Lung microvascular endothelial cell (primary cell): ENCODE measurements at regions not wholly inside any gene's neighbourhood (a gene's known extent, or its start where the extent isn't known, plus 50 kb on each side); places are given as distances from the start of the nearest gene placed in this dataset.
"Not testable (repeated sequence)": the region's sequence is repeated elsewhere in the genome, so short reads cannot be mapped to it uniquely, and the experiment has no call there.

Experiments used
- DNase-seq, 2 donors: peaks; one replicate each; pipeline versions ENCODE4 v3.0.0 to v3.0.0-alpha.2; 2010; ENCODE audit warnings: low read depth in 2 of 2

GRCh38 chr5:24245821-24246220 lies 399.0 kb downstream of the CDH10 start:
- no peak for DNase-seq

DNA sequence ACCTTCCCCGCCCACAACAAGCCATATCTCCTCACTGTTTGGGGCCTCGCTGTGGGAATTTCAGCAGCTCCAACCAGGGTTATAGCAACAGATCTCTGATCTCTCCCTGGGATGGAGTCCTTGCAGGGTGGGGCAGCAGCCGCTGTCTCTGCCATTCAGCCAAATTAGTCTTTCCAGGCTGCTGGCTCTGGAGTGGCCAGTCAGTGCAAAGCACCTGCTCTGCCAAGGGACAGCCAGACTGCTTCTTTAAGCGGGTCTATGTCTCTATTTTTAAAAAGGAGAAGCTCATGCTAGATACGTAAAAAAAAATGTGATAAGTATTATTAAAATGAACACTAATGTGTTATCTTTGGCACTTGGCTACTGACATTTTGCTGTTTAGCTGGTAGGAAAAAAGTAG lies 380.2 kb downstream of the CDH10 start:
- no peak for DNase-seq

- no peak for DNase-seq
Observed at GRCh38 chr5:24265306-24265705, 379.5 kb downstream of the CDH10 start.

DNA sequence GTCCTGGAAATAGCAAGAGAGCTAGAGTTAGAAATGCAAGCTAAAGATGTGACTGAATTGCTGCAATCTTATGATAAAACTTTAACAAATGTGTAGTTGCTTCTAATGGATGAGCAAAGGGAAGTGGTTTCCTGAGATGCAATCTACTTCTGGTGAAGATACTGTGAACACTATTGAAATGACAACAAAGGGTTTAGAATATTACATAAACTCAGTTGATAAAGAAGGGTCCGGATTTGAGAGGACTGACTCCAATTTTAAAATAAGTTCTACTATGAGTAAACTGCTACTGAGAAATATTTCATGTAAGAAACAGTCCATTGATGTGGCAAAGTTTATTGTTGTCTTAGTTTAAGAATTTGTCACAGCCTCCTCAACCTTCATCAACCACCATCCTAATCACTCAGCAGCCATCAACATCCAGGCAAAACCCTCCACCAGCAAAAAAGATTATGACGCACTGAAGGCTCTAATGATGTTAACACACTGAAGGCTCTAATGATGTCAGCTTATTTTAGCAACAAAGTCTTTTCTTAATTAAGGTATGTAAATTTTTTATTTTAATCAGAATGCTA lies 376.2 kb downstream of the CDH10 start:
- DNase-seq: no peak

GRCh38 chr5:24271702-24272118 lies 373.1 kb downstream of the CDH10 start:
- DNase-seq: not testable (repeated sequence)

DNA sequence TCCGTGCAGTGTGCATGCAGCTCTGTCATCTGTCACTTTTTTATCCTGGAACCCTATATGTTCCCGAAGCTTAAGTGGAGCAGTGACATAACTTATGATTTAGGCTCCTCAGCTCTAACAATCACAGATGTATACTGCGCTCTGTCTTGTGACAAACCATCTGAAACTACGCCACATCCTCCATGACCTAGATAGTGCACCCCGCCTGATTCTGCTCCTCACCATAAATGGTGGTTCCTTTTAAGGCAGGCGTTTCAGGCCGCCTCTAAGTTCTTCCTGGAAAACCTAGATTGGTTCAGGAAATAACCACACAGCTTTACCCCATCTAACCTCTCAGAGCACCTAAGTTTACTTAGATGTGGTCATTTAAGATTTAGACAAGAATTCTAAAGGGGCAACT lies 372.0 kb downstream of the CDH10 start:
- no peak for DNase-seq

DNA sequence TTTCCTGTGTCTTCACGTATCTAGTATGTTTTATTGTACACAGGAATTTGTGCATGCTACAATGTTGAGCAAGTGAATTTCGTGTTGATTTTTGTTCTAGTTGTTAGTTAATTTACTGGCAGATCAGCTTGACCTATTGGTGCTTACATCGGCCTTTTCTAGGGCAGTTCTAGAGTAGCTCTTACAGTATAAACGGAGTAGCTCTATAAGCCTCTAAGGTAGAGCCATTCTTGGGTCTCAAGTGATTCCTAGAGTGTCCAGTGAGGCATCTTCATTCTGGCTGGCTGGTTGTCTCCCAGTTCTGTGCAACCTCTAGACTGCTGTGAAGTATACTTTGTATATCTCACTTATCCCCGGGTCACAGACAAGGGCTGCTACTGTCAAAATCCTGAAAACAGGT lies 364.6 kb downstream of the CDH10 start:
- no peak for DNase-seq

- DNase-seq: no peak
Observed at GRCh38 chr5:24281818-24282217, 363.0 kb downstream of the CDH10 start.

DNA sequence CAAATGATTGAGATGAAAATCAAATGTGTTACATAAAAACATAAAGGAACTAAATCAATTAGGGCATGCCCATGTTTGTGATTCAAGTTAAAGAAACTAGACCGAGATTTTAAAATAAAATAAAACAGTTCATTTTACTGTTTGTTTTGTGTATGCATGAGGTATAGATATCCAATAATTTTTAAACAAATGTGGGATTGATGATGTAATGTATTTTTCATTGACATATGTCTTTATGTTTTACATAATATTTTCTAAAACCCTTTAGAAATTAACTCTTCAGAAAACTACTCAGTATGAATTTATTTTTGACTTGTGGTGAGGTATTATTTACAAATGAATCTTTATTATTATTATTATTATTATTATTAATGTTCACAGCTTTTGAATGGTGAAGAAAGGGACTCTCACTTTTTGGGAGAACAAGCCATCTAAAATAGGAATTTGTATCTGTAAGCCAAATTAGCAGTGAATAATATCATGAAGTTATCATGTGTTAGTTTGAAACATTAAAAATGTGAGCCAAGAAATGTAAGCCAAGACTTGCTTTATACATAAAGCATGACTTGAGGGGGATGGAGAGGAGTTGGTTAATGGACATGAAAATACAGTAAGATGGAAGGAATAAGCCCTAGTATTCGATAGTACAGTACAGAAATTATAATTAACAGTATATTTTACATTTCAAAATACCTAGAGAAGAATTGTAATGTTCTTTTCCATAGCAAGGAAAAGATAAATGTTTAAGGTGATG lies 355.0 kb downstream of the CDH10 start:
- no peak for DNase-seq

DNA sequence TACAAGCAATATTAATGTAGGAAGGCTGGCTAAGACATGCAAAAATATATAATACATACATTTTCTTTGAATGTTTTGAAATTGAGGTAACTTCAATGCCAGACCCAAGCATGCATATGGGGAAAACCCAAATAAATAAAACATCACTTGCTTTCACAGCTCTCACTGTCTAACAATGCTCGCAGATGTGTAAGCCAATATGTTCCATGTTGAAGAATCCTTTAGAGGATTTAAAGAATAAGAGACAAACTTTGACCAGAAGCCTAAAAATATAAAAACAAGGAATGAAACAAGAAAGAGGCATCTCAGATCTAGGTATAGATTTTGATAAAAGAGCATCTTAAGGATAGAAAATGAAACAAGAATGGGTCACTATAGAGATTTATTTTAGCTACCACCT lies 354.2 kb downstream of the CDH10 start:
- no peak for DNase-seq

- no peak for DNase-seq
Observed at GRCh38 chr5:24291916-24292315, 352.9 kb downstream of the CDH10 start.

DNA sequence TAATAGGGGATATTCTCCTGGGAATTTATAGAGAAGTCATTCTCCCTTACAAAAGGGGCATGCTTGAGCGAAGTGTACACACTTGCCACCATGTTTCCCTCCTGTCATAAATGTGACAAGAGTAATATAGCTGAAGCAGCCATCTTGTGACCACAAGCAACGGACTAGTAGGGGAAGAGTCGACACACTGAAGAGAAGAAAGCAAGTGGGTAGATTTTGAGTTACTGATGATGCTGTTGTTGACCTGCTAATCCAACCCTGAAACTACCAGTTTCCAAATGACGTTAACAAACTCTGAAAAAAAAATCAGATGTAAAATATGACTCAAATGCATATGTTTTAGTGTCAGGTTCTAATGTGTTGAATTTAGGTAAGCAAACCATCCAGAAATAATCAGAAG lies 350.4 kb downstream of the CDH10 start:
- DNase-seq: no peak

- DNase-seq: no peak
Observed at GRCh38 chr5:24314106-24314505, 330.7 kb downstream of the CDH10 start.

DNA sequence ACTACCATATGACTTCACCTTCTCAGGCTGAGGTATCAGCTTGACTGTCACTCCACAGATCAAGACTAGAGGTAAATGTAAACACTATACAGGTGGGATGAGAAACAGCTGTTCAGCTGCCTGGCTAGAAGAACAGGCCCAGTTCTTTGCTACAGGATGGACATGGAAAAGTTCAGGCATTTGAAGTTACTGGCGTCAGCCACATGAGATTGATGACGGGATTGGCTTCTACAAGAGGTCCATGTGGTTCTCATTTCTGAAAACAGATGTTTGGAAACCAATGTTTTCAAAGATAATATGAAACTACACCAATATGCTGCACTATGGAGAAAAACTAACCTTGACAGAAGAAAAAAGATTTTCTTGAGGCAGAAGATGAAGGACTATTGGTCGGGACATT lies 324.1 kb downstream of the CDH10 start:
- no peak for DNase-seq

DNA sequence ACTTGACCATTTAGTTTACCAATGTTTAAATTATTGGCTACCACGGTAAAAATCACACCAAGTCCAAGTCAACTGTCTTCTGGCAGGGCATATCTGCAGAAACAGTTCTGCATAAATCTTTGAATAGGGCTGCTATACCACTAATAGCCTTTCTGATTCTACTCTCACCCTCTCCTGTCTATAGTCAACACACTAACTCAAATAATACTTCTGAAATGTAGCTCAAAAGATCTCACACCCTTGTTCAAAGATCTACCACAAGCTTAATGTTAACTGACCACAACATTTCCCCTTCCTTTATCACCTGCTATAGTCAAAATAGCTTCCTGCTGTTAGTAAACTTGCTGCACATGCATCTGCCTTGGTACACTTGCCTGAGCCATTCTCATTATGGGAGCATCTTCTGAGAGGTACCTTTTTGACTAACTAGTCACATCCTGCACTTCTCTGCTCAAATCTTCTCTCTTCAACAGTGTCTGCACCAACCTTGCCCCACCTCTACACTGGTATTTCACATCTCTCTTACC lies 319.4 kb downstream of the CDH10 start:
- no peak for DNase-seq

- DNase-seq: no peak
Observed at GRCh38 chr5:24331531-24331930, 313.2 kb downstream of the CDH10 start.

DNA sequence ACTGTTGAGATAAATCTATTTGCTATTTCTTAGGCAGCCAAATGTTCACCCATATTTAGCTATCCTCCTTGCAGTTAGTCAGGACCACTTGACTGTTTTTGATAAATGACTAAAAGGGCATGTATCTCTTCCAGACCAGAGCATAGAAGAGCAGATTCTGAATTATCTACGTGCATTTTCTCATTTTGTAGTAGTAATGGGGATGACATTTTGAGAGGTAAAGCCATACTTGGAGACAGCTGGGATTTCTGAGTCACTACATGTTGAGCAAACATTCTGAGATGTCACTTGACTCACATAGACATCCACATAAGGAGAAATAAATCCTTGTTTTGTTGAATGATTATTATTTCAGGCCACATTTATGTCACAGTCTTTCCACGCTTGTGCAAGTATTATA lies 297.6 kb downstream of the CDH10 start:
- no peak for DNase-seq

DNA sequence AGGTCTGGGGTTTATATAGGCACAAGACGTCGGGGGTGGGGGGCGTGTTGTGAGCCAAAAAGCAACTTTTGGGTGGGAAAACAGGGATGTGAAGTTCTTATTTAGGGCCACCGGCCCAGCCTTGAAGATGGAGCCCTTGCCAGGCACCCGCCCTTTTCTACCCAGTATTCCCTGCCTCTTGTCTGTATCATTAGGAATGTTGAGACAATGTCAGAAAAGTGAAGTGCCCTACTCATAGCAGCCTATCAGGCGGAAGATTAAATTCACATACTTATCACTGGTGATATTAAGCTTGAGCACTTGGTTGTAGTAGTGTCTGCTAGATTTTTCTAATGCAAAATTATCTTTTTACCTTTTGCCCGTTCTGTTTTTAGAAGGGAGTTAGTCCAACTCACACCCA lies 293.5 kb downstream of the CDH10 start:
- DNase-seq: no peak

GRCh38 chr5:24353016-24353415 lies 291.8 kb downstream of the CDH10 start:
- no peak for DNase-seq

DNA sequence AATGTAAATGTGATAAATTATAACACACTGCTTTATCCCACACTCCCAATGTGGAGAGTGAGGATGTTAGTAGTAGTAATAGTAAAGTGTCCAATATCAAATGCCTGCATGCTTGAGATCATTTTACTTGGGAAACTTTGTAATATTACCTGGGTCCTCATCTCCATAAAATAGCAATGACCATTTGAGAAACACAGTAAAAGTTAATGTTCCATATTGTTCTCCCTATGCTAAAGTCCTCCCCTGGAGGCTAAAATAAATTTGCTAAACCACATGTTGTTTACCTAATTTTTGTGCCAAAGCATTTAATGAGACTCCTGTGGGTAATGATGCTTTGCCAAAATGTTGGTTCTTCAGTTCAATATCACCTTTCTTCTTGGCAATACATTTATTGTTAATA lies 291.2 kb downstream of the CDH10 start:
- no peak for DNase-seq

DNA sequence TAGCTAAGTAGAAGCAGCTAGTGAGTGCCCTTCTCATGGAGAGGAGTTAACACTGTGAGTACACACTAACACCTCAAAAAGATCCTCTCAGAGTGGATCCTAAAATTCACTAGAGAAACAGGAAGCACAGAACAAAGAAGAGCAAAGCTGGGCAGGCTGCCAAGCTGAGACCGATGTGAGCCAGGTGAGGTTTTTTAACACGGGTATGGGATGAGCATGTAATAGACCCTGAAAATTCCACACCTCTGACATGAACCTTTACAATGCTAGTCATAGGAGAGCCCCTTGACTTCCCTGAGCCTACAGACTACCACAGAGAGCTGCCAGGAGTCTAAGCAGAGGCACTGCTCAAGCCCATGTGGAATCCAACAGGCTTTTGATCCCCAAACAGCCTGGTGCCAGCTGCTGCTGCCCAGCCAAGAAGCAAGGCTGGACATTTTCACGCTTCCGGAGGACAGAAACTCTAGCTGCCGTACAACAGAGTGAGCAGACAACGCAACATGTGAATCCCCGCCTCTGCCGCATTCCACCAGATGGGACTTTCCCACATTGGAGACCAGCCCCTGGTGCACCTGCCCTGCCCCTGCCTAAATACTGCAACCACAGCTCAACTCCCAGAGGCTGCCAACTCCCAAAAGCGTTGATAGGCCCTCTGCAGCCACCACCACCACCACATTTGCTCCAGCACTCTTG lies 280.8 kb downstream of the CDH10 start:
- DNase-seq: no peak

DNA sequence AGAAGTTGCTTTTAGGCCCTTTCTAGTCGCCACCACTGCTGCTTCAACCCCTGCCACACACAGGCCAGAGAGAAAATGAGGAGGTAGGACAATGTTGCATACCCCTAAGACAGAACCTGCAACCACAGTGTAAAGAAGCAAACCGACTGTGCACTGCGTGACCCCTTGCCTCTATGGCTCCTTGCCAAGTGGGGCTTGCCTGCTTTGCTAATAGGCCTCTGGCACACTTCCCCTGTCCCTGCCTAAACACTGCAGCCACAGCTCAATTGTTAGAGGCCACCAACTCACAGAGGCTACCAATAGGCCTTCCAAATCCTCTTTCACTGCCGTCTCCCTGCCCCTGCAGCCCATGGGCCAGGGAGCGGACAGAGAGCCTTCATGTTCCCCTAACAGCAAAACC lies 280.1 kb downstream of the CDH10 start:
- DNase-seq: no peak

GRCh38 chr5:24365406-24365805 lies 279.4 kb downstream of the CDH10 start:
- DNase-seq: no peak
